Activated CD4-positive, alpha-beta T cell treated with anti-CD3 and anti-CD28 coated beads, Interleukin-2, amount 50 U/mL, for 4 hours (primary cell): ENCODE measurements at regions not wholly inside any gene's neighbourhood (a gene's known extent, or its start where the extent isn't known, plus 50 kb on each side); places are given as distances from the start of the nearest gene placed in this dataset.
"Not testable (repeated sequence)": the region's sequence is repeated elsewhere in the genome, so short reads cannot be mapped to it uniquely, and the experiment has no call there.

Experiments
- DNase-seq, 2 experiments: peaks; one replicate each; pipeline ENCODE4 v3.0.0-alpha.2; 2020

GRCh38 chr15:98529205-98530145 lies 118.9 kb upstream of the IGF1R start:
- DNase-seq: no peak

GRCh38 chr15:98530570-98530969 lies 117.8 kb upstream of the IGF1R start:
- DNase-seq: no peak

GRCh38 chr15:98532063-98532462 lies 116.3 kb upstream of the IGF1R start:
- no peak for DNase-seq

GRCh38 chr15:98536976-98537375 lies 111.4 kb upstream of the IGF1R start:
- no peak for DNase-seq

GRCh38 chr15:98537516-98538060 lies 110.8 kb upstream of the IGF1R start:
- DNase-seq: no peak

- DNase-seq: no peak
These were observed 106.8 kb upstream of the IGF1R start for GRCh38 chr15:98541519-98541918.

- DNase-seq: no peak
These were observed 105.1 kb upstream of the IGF1R start for GRCh38 chr15:98543237-98543636.

GRCh38 chr15:98546329-98546728 lies 102.0 kb upstream of the IGF1R start:
- no peak for DNase-seq

- DNase-seq: no peak
These were observed 101.1 kb upstream of the IGF1R start for GRCh38 chr15:98547275-98547674.

- no peak for DNase-seq
These were observed 100.6 kb upstream of the IGF1R start for GRCh38 chr15:98547741-98548138.

- DNase-seq: peak; percentile 42 to 48
These were observed 100.0 kb upstream of the IGF1R start for GRCh38 chr15:98548139-98548971.

- no peak for DNase-seq
These were observed 99.3 kb upstream of the IGF1R start for GRCh38 chr15:98549003-98549402.

GRCh38 chr15:98549741-98550140 lies 98.6 kb upstream of the IGF1R start:
- DNase-seq: no peak

- not testable (repeated sequence) for DNase-seq
These were observed 98.0 kb upstream of the IGF1R start for GRCh38 chr15:98550363-98550762.

GRCh38 chr15:98551936-98552562 lies 96.3 kb upstream of the IGF1R start:
- DNase-seq: no peak

- DNase-seq: no peak
These were observed 93.8 kb upstream of the IGF1R start for GRCh38 chr15:98554272-98555172.

- DNase-seq: no peak
These were observed 93.2 kb upstream of the IGF1R start for GRCh38 chr15:98555173-98555515.

- DNase-seq: no peak
These were observed 92.0 kb upstream of the IGF1R start for GRCh38 chr15:98556321-98556720.

GRCh38 chr15:98560338-98560737 lies 88.0 kb upstream of the IGF1R start:
- DNase-seq: no peak

GRCh38 chr15:98561169-98561941 lies 87.0 kb upstream of the IGF1R start:
- no peak for DNase-seq

- no peak for DNase-seq
These were observed 85.9 kb upstream of the IGF1R start for GRCh38 chr15:98562331-98562937.
